Body of pancreas (tissue), 4 donors: ENCODE measurements at regions not wholly inside any gene's neighbourhood (a gene's known extent, or its start where the extent isn't known, plus 50 kb on each side); places are given as distances from the start of the nearest gene placed in this dataset.

Experiments used
- ATAC-seq: fragments of 150-250 bp; one replicate; pipeline ENCODE4 v1.9.1; 2016
- DNase-seq, 4 donors: peaks; one replicate each; pipeline ENCODE4 v3.0.0-alpha.2; 2019
- H3K27ac ChIP-seq, 4 donors: fragments of 200-600 bp; sonication (generic); 1 replicate in 3 of 4; 2 replicates in 1 of 4; pipeline versions ENCODE4 v1.5.1 to v1.6.1; 2016 to 2019; ENCODE audit warnings: mild to moderate bottlenecking in 1 of 4, mixed read lengths in 1 of 4, moderate library complexity in 1 of 4
- H3K27me3 ChIP-seq, 2 donors: fragments of 200-600 bp; sonication (generic); one replicate each; pipeline ENCODE4 v1.6.0; 2016; ENCODE audit warnings: mild to moderate bottlenecking in 1 of 2
- H3K36me3 ChIP-seq, 2 donors: fragments of 200-600 bp; sonication (generic); replicated peaks in 1 of 2; 2 replicates each; pipeline ENCODE4 v1.5.1; 2016; ENCODE audit warnings: low read depth in 2 of 2; ENCODE audit not compliant: insufficient read depth in 1 of 2
- H3K4me1 ChIP-seq: fragments of 200-600 bp; sonication (generic); one replicate; pipeline ENCODE4 v1.6.0; 2016
- H3K4me3 ChIP-seq, 2 donors: fragments of 200-600 bp; sonication (generic); 1 replicate in 1 of 2; 2 replicates in 1 of 2; pipeline ENCODE4 v1.5.1; 2016 to 2019
- H3K9me3 ChIP-seq, 3 donors: fragments of 200-600 bp; sonication (generic); 1 replicate in 2 of 3; 2 replicates in 1 of 3; pipeline ENCODE4 v1.5.1; 2016
- POLR2A ChIP-seq, 3 donors: fragments of 450-650 bp; IDR thresholded peaks; one replicate each; pipeline ENCODE4 v1.6.1; 2016; ENCODE audit warnings: antibody characterized with exemption in 3 of 3, mild to moderate bottlenecking in 2 of 3
- WGBS, 2 donors: methylation state at CpG; one replicate each; pipeline ENCODE4 v1.1.5; 2017; 5-methylcytosine and 5-hydroxymethylcytosine counted together
- intact Hi-C: fragments of 100-400 bp; cut with DNase I; formaldehyde crosslinking; loops from one replicate; pipeline ENCODE4 v1.15.1; 2023
- TF ChIP-seq, protein P1 (sequence below), 7 experiments: fragments of 450-650 bp in 4 of 7; fragments of 200-600 bp in 3 of 7; sonication (generic) in 3 of 7; IDR thresholded peaks; one replicate each; pipeline ENCODE4 v1.5.1; 2016 to 2019; ENCODE audit warnings: antibody characterized with exemption in 7 of 7

DNA sequence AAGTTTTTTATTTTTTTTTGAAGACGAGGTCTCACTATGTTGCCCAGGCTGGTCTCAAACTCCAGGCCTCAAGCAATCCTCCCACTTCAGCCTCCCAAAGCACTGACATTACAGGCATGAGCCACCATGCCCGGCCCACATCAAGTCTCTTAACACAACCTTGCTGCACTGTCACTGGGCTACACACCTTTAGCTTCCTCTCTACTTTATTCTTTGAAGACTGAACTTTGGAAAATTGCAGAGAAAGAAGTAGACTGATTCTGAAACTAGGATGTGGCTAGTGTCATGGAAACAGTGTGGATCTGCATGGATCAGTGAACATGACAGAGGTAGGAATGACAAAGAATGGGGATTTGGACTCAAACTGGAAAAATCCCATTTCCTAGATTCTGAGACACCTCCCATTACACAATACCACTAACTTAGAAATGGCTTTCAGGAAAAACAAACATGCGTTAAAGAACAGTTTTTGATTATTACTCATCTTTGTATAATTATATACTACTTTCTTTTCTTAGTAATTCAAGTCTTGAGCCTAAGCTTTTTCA, 99.6 kb upstream of the SPON1 start:
- no peak for ATAC-seq
- 78 to 90% methylated on average over 3 of the region's 3 CpGs for WGBS, 2 donors
- intact Hi-C loops: no loop called here

DNA sequence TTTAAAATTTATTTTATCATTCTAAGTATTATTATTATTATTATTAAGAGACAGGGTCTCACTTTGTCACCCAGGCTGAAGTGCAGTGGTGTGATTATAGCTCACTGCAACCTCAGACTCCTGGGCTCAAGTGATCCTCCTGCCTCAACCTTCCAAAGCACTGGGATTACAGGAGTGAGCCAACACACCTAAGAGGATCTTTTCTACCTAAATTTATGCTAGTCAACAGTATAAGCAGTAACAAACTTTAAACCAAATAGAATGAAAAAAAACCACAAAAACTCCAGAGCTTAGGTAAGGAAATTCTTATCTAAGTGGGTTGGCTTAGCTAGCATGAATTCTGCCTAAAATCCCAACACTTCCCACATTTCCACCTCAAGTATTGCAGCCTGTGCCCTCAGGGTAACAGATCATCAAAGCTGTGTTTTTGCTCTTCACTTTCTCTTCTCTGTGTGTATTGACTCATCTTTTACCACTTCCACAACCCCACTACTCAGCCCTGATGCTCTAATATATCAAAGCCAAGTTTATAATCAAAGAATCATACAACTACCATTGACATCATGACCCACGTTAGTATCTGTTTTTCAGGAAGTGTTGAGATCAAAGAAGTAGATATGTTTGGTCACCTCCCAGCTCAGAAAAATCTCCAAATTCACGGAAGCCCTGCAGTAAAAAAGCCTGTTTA, 93.7 kb upstream of the SPON1 start:
- Histone ChIP-seq H3K27ac (no peak overlapping the region), H3K27me3 (no peaks in the 10 kb centered on the region), H3K4me1 (no peaks in the 10 kb centered on the region), H3K36me3 (no peaks in the 10 kb centered on the region), H3K4me3 (no peak overlapping the region), H3K9me3 (no peaks in the 10 kb centered on the region)
- intact Hi-C loops: no loop called here
- 42 to 45% methylated on average over 2 of the region's 2 CpGs for WGBS, 2 donors
- TF ChIP-seq, protein P1, sequence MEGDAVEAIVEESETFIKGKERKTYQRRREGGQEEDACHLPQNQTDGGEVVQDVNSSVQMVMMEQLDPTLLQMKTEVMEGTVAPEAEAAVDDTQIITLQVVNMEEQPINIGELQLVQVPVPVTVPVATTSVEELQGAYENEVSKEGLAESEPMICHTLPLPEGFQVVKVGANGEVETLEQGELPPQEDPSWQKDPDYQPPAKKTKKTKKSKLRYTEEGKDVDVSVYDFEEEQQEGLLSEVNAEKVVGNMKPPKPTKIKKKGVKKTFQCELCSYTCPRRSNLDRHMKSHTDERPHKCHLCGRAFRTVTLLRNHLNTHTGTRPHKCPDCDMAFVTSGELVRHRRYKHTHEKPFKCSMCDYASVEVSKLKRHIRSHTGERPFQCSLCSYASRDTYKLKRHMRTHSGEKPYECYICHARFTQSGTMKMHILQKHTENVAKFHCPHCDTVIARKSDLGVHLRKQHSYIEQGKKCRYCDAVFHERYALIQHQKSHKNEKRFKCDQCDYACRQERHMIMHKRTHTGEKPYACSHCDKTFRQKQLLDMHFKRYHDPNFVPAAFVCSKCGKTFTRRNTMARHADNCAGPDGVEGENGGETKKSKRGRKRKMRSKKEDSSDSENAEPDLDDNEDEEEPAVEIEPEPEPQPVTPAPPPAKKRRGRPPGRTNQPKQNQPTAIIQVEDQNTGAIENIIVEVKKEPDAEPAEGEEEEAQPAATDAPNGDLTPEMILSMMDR (IDR thresholded peaks at IDR 0.05): no peak
- no peak for TF ChIP-seq POLR2A (IDR thresholded peaks at IDR 0.05)
- DNase-seq: no peak
- no peak for ATAC-seq

More for the DNA sequence above, 99.6 kb upstream of the SPON1 start:
- TF ChIP-seq, protein P1 (IDR thresholded peaks at IDR 0.05): no peak
- no peak for TF ChIP-seq POLR2A (IDR thresholded peaks at IDR 0.05)
- Histone ChIP-seq H3K4me3 (no peak overlapping the region), H3K4me1 (no peaks in the 10 kb centered on the region), H3K36me3 (no peaks in the 10 kb centered on the region), H3K9me3 (no peaks in the 10 kb centered on the region), H3K27ac (no peak overlapping the region), H3K27me3 (no peaks in the 10 kb centered on the region)
- DNase-seq: no peak

DNA sequence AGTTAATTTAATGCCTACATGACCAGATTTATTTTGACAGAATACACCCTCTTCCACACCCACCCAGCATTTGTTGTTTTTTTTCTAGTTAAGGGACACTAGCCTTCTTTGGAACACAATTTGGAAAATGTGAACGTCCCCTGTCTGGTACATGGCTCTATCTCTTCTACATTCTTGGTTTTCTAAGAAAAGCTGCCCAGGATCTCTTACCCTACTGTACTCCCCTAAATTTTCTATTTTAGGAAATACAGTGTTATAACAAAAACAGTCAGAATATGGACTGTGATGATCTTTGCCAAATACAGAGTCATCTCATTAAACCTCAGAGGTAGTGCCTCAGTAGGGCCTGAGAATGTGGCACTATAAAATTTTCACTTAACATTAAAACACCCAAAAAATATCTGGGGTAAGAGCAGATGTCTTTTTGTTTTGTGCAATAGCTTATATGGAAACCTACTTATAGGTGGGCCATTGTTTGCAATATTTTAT, 93.1 kb upstream of the SPON1 start:
- TF ChIP-seq POLR2A (IDR thresholded peaks at IDR 0.05): no peak
- TF ChIP-seq, protein P1 (IDR thresholded peaks at IDR 0.05): no peak
- intact Hi-C loops: no loop called here
- Histone ChIP-seq H3K27me3 (no peaks in the 10 kb centered on the region), H3K27ac (no peak overlapping the region), H3K4me1 (no peaks in the 10 kb centered on the region), H3K9me3 (no peaks in the 10 kb centered on the region), H3K36me3 (no peaks in the 10 kb centered on the region), H3K4me3 (no peak overlapping the region)
- 52 to 73% methylated on average over 1 of the region's 1 CpG for WGBS, 2 donors
- DNase-seq: no peak
- ATAC-seq: no peak

DNA sequence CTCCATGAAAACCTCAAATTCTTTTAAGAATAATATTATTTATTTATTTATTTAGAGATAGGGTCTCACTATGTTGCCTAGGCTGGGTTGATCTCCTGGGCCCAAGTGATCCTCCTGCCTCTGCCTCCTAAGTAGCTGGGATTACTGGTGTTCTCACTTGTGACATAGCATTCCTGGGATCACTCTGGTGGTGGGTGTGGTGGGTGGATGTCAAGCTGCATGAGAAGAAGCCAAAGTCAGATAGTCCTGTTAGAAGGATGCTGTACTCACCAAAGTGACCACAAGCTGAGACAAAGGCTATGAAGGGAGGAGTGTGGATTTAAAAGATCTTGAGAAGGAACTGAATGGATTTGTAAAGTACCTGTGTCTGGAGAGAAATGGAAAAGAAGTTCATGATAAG, 87.9 kb upstream of the SPON1 start:
- TF ChIP-seq, protein P1 (IDR thresholded peaks at IDR 0.05): no peak
- TF ChIP-seq POLR2A (IDR thresholded peaks at IDR 0.05): no peak
- DNase-seq (no peak), ATAC-seq (no peak)
- Histone ChIP-seq H3K27ac (no peak overlapping the region), H3K27me3 (no peaks in the 10 kb centered on the region), H3K4me3 (no peak overlapping the region), H3K4me1 (no peaks in the 10 kb centered on the region), H3K36me3 (no peaks in the 10 kb centered on the region), H3K9me3 (no peaks in the 10 kb centered on the region)
- intact Hi-C loops: no loop called here

DNA sequence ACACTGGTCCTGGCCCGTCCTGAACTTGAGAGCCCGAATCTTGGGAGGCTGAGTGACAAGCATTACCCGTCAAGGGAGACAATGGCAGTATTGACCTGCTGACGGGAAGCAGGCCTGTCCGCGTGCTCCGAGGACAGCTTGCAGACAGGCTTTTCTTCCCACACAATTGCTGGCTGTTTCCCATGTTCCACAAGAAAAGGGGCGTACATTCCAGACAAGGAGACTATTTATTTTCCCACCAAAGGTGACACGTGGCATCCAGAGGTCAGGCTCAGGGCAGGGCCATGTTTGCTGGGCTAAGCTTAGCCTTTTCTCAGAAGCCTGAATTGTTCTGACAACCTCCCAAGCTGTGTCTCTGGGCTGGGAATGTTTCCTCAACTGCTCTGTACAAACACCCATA, 86.9 kb upstream of the SPON1 start:
- Histone ChIP-seq H3K27me3 (no peaks in the 10 kb centered on the region), H3K27ac (no peak overlapping the region)
- ATAC-seq: no peak

More for the DNA sequence above, 86.9 kb upstream of the SPON1 start:
- DNase-seq: no peak
- intact Hi-C loops: no loop called here
- Histone ChIP-seq H3K9me3 (no peaks in the 10 kb centered on the region), H3K4me3 (no peak overlapping the region), H3K36me3 (no peaks in the 10 kb centered on the region), H3K4me1 (no peaks in the 10 kb centered on the region)
- no peak for TF ChIP-seq POLR2A (IDR thresholded peaks at IDR 0.05)
- TF ChIP-seq, protein P1 (IDR thresholded peaks at IDR 0.05): no peak
- 59 to 86% methylated on average over 8 to 9 of the region's 9 CpGs for WGBS, 2 donors
